ENCODE measurements at regions not wholly inside any gene's neighbourhood (a gene's known extent, or its start where the extent isn't known, plus 50 kb on each side); places are given as distances from the start of the nearest gene placed in this dataset.

DNA sequence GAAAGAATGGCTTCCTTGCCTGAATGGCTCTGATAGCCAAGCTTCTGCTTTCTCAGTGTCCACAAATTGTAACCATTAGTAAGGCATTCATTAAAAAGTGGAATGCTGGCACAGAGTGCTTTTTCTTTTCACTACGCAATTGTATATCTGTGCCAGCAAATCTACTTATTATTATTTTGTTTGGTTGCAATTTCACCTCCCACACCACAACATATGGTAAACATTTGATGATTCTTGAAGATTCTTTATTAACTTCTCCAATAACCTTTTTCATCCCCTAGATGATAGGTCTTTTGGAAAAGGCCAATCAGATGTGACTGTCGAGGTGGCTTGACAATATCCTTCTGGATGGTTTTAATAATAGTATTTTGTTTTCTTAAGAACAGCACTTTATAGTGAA, 234.1 kb downstream of the TMEM38B start:
- no peak for FAIRE-seq

DNA sequence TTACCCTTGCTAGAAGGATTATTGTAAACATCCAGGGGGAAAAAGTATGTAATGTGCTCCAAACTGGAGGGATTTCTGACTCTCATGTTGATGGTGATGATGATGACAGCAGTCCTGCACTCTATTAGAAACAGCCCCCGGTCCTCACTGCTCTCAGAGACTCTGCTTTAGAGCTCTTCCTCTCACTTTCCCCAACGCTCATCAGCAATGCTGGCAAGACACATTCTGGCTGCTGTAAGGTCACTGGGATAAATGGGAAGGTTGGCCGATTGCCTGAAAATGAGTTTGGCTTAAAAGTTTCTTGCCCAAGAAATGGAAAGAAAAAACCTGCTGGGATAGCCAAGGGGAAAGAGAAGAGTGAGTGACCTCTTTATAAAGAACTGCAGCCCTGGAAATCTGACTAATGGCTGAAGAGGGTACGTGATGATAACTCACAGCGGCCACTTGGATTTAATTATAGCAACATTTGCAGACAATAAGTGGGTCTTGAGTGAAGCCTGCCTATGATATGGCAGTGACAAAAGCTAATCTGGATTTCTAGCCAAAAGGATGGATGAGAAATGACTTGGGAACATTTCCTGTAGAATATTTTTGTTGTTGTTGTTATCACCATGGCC, 235.8 kb downstream of the TMEM38B start:
- FAIRE-seq, result no peak

DNA sequence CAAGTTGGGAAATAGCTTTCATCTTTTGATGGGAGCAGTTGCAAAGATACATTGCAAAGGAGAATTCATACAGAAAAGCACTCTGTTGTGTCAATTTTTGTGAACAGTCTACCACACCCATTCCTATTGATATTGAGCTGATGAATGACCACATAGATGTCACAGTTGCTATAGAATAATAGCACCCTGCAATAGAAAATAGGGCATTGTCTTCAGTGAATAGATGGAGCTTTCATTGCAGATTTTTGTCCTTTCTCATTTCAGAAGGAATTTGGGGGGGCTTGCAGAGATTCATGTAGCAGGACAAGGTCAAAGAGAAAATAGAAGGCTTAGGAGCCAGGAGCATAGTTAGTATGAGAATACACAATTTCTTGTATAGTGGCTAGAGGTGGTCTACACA, 237.9 kb downstream of the TMEM38B start:
- no peak for FAIRE-seq

DNA sequence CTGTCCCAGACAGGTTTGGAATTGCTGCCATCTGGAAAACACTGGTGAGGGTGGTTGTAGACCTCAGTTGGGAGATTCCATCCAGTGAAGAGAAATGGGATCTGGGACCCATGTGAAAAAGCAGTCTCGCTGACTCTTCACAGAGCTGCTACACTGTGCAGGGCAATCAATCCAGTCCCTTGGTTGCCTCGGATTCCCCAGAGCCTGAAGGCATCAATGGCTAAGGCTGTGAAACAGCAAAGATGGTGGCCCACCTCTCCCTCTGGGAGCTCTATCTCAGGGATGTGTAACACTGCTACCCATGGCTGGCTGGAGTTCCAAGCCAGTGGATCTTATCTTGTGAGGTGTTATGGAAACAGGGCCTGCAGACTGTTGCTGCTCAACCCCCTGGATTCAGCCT, 256.1 kb downstream of the TMEM38B start:
- FAIRE-seq, result no peak

DNA sequence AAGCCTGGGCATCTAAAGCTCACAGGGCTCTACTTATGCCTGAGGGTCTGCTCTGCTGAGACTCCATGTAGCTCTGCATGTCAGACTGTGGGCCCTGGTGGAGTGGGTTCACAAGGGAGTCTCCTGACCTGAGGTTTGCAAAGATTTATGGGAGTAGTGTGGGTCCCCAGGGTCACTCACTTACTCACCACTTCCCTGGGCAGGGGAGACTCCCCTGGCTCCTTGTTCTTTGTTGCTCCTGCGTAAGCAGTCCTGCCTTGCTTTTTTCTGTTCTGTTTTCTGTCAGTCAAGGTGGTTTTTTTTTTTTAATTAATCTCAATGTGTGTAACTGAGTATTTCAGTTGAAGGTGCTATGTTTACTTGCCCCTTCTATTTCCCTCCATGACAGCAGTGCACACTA, 256.6 kb downstream of the TMEM38B start:
- FAIRE-seq, result no peak

DNA sequence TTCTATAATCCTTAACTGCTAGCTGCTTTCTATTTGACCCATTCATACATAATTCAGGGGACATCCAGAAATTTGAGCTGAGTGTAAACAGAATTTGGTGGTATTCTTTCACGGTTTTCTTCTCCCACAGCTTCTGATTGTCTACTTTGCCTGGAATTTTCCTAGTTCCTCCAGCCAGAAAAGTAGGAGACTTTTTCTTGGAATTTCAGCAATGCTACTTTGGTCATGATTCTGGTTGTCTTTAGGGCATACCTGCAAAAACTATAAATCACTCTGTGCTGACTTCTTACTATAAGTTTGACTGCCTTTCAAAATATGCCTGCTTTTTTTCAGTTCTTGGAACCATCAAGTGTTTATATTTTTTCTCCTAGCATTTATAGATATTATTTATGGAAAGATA, 260.2 kb downstream of the TMEM38B start:
- FAIRE-seq, result no peak

DNA sequence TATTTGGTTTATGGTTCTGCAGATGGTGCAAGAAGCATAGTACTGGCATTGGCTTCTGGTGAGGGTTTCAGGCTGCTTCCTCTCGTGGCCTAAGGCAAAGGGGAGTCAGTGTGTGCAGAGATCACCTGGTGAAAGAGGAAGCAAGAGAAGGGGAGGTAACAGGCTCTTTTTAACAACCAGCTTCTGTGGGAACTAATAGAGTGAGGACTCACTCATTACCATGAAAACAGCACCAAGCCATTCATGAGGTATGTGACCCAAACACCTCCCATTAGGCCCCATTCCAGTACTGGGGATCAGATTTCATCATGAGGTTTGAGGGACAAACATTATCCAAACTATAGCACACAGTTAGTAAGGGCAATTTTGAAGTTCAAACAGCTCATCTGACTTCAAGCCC, 263.5 kb downstream of the TMEM38B start:
- FAIRE-seq, result no peak

DNA sequence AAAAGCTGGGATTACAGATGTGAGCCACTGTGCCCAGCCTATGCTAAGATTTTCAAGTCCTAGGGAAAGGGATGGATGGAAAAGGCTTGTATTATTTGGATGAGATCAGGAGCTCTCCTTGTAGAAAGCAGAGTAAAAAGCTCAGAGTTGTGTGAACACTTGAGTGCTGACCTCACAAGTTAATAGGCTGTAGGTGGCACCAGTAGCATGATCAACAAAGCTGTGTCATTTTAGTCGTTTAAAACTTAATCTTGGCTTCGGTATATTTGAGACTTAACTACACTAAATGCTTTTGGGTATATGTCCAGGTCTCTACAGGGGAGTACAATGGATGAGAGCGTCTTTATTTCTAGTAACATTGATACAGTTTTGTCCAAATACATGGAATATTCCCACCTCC, 264.2 kb downstream of the TMEM38B start:
- FAIRE-seq, result no peak

DNA sequence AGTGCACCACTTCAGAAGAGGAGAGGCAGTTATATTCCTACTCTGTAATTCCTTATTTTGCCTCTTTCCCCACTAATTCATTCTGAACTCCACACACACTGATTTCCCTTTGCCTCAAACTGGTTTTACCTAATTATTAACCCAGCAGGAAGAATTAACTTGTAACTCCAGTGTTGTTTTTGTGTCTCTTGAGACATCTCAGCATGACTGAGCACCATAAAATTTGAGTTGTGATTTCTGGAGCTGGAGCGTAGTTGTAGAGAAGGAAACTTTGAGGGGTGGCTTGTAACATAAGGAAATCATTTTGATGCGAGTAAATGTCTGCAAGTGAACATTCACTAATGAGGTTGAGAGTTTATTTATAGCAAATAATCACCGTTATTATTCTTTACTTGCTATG, 265.2 kb downstream of the TMEM38B start:
- FAIRE-seq, result no peak

DNA sequence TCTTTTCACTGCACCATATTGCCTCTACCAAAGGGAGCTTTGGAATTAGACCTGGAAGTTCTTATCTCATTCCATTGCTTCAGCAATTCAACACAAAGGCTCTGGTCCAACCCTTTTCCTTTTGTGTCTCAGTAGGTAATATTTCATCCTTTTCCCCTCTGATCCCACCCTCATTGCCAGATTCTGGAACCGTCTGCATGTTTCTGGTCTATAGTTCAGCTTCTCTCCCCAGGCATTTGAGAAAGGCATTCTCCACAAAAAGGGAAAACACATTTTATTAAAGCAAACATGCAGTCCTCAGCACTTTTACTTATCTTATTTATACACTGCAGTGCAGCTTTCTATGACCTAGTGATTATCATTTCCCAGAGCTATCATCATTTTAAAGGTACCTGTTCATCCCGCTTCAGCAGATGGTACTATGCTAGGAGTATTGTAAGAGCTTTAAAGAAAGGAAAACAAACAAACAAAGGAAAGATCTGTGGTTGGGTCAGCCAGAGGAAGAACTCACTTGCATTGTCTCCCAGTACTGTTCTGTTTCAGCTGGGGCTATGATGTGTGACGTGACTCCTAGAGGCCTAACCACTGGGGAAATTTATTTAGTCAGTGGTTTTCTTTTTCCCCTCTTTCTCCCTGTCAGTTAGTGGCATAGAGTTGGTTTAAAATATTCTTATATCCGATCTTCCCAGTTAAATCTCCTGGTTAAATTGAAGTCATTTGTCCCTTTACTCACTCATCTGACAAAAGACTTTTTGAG, 269.2 kb downstream of the TMEM38B start:
- no peak for FAIRE-seq

DNA sequence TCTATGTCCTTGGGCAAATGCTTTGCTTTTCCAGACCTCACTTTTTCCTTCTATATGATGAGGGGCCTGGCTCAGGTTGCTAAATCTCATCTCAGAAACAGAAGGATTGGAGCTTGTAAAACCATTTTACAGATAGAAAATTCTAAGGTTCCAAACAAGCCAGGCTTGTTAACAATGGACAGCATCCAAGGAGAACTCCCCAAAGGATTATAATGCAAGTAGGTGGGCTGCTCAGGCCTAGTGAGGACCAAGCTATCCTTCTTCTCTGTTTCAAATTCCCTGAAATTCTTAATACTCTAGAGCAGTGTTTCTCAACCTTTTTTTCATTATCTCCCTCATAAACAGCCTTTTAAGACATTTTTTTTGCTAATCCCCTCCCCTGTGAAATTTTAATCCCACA, 269.8 kb downstream of the TMEM38B start:
- no peak for FAIRE-seq

DNA sequence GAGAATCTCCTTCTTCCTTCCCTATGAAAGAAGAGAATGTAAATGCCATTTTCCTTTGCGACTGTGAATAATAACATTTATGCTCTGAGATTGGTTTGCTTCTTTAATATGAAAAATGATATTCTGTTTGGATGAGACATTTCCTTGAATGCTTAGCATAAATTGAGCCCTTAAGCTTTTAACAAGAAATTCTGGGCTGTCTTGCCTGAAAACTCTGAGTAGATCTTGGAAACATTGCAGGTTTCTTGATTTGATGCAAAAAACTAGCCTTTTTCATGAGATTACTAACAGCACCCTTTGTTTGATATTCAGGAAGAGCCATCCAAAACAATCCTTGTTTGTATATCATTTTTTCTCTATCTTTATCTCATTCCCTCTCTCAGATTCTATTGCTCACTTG, 272.5 kb downstream of the TMEM38B start:
- FAIRE-seq, result no peak

DNA sequence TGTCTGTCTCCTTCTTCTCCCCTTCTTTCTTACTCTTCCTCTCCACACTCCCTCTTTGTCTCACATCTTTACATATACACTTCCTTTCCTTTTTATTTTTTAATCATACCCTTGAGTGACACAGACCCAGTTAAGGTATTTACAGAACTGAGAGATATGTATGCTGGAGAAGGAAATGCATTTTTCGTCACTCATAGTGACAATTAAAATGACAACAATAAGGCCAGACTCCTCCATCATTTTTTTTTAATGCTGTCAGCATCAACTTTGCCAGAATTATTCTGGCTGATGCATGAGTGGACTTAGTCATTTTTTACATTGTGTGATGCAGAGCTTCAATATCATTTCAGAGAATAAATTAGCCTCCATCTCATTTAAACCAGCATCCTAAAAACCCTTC, 272.9 kb downstream of the TMEM38B start:
- FAIRE-seq, result no peak

DNA sequence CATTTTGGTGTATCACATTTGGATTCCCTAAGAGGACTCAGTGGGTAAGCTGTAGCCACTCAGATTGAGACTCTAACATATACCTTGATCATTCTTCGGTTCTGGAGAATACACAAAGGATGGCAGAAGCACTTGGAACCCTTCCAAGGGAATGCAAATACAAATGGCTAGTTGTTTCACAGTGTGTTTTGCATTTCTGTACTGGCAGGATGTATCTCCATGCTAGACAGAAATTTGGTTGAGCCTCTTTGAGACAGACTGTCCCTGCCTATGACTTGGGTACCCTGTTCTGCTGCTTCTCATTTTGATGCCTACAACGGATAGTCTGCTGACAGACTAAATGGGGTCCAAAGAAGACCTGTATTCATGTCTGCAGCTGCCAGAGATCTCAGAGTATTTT, 273.5 kb downstream of the TMEM38B start:
- no peak for FAIRE-seq

DNA sequence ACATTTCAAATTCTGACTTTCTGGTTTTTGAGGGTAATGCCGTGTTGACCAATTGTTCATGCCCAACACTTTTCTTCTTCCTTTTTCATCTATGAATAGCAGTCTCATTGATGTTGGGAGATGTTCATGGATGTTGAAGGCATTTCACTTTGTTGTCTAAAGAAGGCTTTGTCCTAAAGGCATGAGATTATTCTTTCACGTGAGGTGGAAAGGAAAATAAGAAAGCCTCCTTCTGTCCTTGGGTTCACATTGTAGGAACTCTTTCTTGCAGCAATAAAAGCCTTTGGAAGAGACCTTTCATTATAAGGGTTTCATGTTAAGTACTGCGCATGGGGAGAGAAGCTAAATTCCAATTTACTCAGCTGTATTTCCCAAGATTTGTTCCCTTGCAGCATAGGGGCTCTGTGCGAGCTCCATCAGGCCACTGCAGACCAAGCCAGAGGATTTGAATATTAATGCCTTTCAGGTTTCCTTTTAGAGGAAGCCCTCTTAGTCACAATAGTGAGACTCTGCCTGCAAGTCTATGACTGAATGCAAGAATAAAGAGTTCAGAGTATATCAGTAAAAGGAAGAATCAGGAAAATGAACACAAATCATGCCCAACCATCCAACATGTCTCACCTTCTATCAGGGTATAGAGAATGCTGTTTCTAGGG, 274.6 kb downstream of the TMEM38B start:
- no peak for FAIRE-seq

DNA sequence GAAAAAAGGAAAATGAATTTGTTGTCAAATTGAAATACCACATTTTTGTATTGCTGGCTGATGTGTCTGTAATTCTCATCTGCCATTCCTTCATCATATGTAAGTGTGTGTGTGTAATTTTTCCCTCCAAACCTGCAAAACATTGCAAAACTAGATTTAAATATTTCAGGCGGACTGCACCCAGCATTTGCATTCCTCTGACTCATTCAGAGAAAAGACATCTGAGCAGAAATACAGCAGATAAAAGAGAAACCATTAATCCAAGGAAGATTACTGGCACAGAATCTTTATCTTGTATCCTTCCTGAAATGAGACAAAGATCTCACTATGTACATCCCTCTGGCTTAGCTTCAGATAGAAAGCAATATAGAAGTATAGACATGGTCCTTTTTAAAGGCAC, 275.3 kb downstream of the TMEM38B start:
- FAIRE-seq, result no peak

DNA sequence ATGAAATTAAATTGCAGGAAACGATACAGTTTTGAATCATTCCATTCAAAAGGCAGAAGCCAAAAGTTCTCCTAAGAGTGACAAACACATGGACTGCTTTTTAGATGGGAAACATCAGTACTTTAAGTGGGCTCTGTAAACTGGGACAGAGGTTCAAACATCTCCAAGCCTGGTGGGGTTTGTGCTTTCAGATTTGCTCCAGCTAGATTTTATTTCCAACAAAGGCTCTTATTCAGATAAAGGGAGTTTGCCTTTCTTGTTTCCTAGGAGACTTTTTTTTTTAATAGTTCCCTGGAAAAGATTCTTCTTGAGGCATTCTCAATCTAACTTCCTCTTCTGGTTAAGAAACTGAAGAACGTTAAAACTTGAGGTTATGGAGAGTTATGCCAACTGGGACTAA, 277.6 kb downstream of the TMEM38B start:
- no peak for FAIRE-seq

DNA sequence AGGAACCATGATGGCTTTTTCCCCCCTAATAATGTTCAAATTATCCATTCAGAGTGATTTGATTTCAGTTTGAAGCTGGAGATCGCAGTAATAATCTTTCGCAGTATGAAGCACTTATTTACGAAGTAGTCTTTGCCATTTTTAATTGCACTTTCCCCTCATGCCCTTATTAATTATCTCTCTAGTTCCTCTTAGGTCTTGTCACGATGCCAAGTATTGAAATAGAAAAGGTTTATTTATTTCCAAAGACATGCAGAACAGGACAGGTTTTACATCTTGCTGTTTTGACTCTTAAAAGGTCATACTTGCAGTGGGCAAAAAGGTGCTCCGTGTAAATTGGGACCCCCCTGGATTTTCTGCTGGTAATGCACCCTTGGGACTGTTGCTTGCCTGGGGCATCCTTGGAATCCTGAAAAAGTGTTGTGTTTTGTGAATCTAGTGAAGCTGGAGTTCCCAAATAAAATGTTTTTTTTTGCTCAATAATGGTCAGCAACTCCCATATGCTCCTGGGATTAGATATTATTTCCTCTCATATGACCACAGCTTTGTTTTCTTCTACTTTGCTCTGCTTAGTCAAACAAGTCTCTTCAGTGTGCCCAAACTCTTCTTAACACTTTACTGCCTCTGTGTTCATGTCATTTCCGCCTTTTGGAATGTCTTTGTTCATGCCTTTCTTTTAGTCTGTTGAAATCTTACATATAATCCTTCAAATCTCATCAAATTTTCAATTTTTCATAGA, 278.3 kb downstream of the TMEM38B start:
- no peak for FAIRE-seq

DNA sequence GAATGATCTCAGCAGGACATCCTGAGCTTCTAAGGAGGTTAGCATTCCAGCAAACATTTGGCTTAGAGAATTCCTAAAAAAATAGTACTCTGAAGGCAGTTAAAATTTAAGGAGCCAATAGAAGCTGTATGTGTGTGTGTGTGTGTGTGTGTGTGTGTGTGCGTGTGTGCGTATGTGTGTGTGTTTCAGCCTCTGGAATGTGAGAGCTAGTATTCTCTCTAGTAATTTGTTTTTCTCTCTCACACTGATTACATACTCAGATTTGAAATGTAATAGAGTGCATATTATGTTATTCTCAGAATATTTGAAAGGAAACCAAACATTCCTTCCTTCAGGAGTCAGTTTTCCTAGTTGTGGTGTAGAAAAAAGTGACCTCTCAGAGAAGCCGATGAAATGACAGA, 279.6 kb downstream of the TMEM38B start:
- no peak for FAIRE-seq

DNA sequence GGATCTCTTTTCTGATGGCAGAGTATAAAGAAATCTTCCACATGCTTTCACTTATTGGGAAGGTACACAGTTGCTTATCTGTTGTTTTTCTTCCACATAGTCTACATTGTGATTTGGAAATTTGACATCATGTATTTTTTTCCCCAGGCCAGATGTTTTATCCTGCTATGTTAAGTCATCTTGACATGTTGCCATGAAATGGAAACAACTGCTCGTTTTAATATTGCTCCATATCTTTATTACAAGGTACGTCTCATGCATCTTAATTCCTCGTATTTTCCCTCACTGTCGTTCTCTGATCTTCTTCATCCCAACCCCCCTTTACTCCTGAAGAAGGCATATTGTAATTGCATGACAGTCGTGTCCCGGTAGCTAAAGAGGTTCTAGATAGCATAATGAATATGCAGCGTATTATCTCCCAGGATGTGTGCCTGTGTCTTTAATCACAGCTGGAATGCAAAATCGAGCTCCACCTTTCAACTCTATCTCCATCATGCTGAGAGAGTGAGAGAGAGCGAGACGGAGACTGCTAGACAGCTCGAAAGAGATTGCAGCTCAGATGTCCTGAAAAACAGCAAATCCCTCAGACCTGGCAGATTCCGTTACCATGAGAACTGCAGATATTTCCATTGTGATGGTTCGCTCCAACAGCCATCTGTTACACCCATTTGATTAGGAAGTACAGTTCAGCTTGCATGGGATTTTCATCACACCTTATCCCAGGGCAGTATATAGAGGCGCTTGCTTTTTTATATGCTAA, 281.7 kb downstream of the TMEM38B start:
- no peak for FAIRE-seq

DNA sequence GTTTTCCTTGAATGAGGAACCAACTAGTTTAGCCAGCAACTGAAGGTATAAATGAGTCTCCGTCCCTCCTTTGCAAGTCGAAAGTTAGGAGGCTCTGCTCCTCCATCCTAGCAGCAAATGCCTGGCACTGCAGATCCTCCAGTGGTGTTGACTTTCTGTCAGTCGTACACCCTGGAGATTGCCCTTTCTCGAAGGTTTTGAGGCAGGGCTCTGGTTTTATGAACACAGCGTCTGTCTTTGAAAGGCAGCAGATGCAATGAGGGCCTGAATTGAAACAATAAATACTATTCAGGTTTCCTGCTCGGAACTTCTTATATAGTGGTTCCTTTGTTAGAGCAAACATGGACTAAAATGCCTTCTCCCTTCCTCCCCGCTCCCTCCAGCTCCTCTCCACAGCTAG, 284.0 kb downstream of the TMEM38B start:
- no peak for FAIRE-seq

DNA sequence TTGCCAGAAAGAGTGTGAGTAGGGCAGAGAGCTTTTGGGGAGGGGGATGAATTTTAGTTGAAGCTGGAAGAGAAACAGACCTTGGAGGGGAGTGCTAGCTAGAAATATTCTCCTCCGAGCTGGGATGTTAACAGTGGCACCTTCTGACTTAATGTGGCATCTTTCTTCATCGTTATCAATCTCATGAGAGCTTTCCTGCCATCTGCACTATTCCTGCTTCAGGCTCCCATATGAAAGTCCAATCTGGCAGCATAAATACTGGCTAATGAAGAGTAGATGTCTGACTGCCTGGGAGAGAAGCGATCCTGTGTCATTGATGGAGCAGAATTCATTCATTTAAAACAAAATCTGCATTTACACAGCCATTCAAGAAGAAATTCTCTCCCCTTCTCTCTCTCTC, 284.5 kb downstream of the TMEM38B start:
- FAIRE-seq, result no peak

DNA sequence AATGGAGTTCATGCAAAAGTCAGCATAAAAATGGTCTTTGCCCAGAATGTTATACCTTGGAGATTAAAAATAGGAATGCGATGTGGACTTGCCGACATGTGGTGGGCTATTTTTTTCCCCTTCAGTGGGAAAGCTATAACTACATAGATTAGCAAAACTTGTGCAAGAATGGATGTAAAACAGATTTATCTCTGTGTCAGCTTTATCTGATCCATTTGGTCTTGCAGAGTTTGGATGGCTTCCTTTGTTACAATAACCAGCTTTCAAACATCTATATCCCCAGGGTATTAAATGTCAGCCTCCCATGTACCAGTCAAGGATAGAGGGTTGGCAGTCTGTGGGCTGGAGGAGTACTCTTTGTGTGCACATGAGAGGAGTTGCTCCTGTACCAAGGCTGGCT, 284.9 kb downstream of the TMEM38B start:
- FAIRE-seq, result no peak

All from G401.6 (cell line).